ENCODE measurements at regions not wholly inside any gene's neighbourhood (a gene's known extent, or its start where the extent isn't known, plus 50 kb on each side); places are given as distances from the start of the nearest gene placed in this dataset.

GRCh38 chr15:61624950-61625349 is 395.8 kb upstream of the RORA start:
- ATAC-seq (no peak), DNase-seq (ENCODE audit: low spot score) (no peak)
- Mint-ChIP-seq H3K4me3 (no peak overlapping the region), H3K4me1 (peaks cover 10% of the 10 kb centered on the region), H3K9me3 (no peaks in the 10 kb centered on the region), H3K27me3 (ENCODE audit: low read depth) (no peaks in the 10 kb centered on the region), H3K27ac (no peak overlapping the region), H3K36me3 (no peaks in the 10 kb centered on the region)
- CTCF ChIA-PET: interaction anchor here (5.7 kb wide), 1 partner anchor 209 kb away, joined by 33 read pairs; no protein-coding TSS in a partner anchor
- POLR2A ChIA-PET: no interaction called here
- no peak for TF ChIP-seq MAX (CRISPR knock-in tag; IDR thresholded peaks at IDR 0.05)
- no peak for TF ChIP-seq HMGA2 (CRISPR knock-in tag; IDR thresholded peaks at IDR 0.05)
- no peak for TF ChIP-seq ZNF219 (CRISPR knock-in tag; IDR thresholded peaks at IDR 0.05; ENCODE audit: borderline replicate concordance)
- TF ChIP-seq E2F1 (CRISPR knock-in tag; IDR thresholded peaks at IDR 0.05): no peak
- TF ChIP-seq ZNF232 (CRISPR knock-in tag; IDR thresholded peaks at IDR 0.05): no peak
- TF ChIP-seq TEAD4 (CRISPR knock-in tag; IDR thresholded peaks at IDR 0.05): no peak
- TF ChIP-seq ESRRA (CRISPR knock-in tag; IDR thresholded peaks at IDR 0.05; ENCODE audit: borderline replicate concordance): no peak
- no peak for TF ChIP-seq SOX15 (CRISPR knock-in tag; IDR thresholded peaks at IDR 0.05)
- TF ChIP-seq KAT7 (CRISPR knock-in tag; IDR thresholded peaks at IDR 0.05; ENCODE audit: borderline replicate concordance): no peak
- TF ChIP-seq NR1H2 (CRISPR knock-in tag; IDR thresholded peaks at IDR 0.05): no peak
- TF ChIP-seq ZNF423 (CRISPR knock-in tag; IDR thresholded peaks at IDR 0.05): no peak
- TF ChIP-seq NFATC4 (CRISPR knock-in tag; IDR thresholded peaks at IDR 0.05): no peak
- no peak for TF ChIP-seq ATF6 (CRISPR knock-in tag; IDR thresholded peaks at IDR 0.05)
- no peak for TF ChIP-seq PRRX2 (CRISPR knock-in tag; IDR thresholded peaks at IDR 0.05)
- no peak for TF ChIP-seq FOXP1 (CRISPR knock-in tag; IDR thresholded peaks at IDR 0.05; ENCODE audit: borderline replicate concordance)
- no peak for TF ChIP-seq CREM (CRISPR knock-in tag; IDR thresholded peaks at IDR 0.05)
- TF ChIP-seq FOXP4 (CRISPR knock-in tag; IDR thresholded peaks at IDR 0.05): no peak
- TF ChIP-seq ZSCAN18 (CRISPR knock-in tag; IDR thresholded peaks at IDR 0.05): no peak
- TF ChIP-seq PRDM15 (CRISPR knock-in tag; IDR thresholded peaks at IDR 0.05): no peak
- no peak for TF ChIP-seq RORB (CRISPR knock-in tag; IDR thresholded peaks at IDR 0.05)

Measured in WTC11 (cell line).